Peyer's patch (tissue), 4 donors: ENCODE measurements at regions not wholly inside any gene's neighbourhood (a gene's known extent, or its start where the extent isn't known, plus 50 kb on each side); places are given as distances from the start of the nearest gene placed in this dataset.
"Not testable (repeated sequence)": the region's sequence is repeated elsewhere in the genome, so short reads cannot be mapped to it uniquely, and the experiment has no call there.

Experiments
- DNase-seq, 3 donors: peaks; one replicate each; pipeline ENCODE4 v3.0.0-alpha.2; 2017 to 2019
- H3K27ac ChIP-seq, 4 donors: fragments of 200-600 bp; sonication (generic); one replicate each; pipeline ENCODE4 v1.5.1; 2016 to 2019
- H3K27me3 ChIP-seq, 2 donors: fragments of 200-600 bp; sonication (generic); one replicate each; pipeline ENCODE4 v1.5.1; 2019
- H3K36me3 ChIP-seq, 3 donors: fragments of 200-600 bp; sonication (generic); one replicate each; pipeline ENCODE4 v1.5.1; 2016 to 2019
- H3K4me1 ChIP-seq, 4 donors: fragments of 200-600 bp; sonication (generic); one replicate each; pipeline ENCODE4 v1.5.1; 2016 to 2019
- H3K4me3 ChIP-seq, 4 donors: fragments of 200-600 bp; sonication (generic); 1 replicate in 3 of 4; 2 replicates in 1 of 4; pipeline ENCODE4 v1.5.1; 2016 to 2019; ENCODE audit warnings: mild to moderate bottlenecking in 1 of 4
- H3K9me3 ChIP-seq, 4 donors: fragments of 200-600 bp; sonication (generic); one replicate each; pipeline ENCODE4 v1.5.1; 2016 to 2019; ENCODE audit warnings: mild to moderate bottlenecking in 1 of 4
- CTCF ChIP-seq, 6 experiments: fragments of 450-650 bp in 4 of 6; fragments of 200-600 bp in 2 of 6; sonication (generic) in 1 of 6; IDR thresholded peaks; one replicate each; pipeline ENCODE4 v1.5.1; 2017 to 2019; ENCODE audit warnings: antibody characterized with exemption in 6 of 6, mild to moderate bottlenecking in 3 of 6, moderate library complexity in 1 of 6
- POLR2A ChIP-seq, 2 donors: fragments of 450-650 bp; IDR thresholded peaks; one replicate each; pipeline ENCODE4 v1.5.1; 2017; ENCODE audit warnings: antibody characterized with exemption in 2 of 2, mild to moderate bottlenecking in 2 of 2, moderate library complexity in 2 of 2

GRCh38 chr12:92394895-92395294 is 249.2 kb upstream of the BTG1 start:
- Histone ChIP-seq H3K9me3 (peaks cover 0 to 11% (median 5%) of the 10 kb centered on the region in 4 donors), H3K4me3 (no peak overlapping the region), H3K4me1 (peaks cover 0 to 4% (median 2%) of the 10 kb centered on the region in 4 donors), H3K27ac (peak overlapping the region in 1 of 4 donors; percentile 19), H3K27me3 (no peaks in the 10 kb centered on the region), H3K36me3 (no peaks in the 10 kb centered on the region)
- DNase-seq: no peak
- no peak for TF ChIP-seq POLR2A (IDR thresholded peaks at IDR 0.05)
- no peak for TF ChIP-seq CTCF (IDR thresholded peaks at IDR 0.05)

- DNase-seq: no peak
- H3K27me3 ChIP-seq: no peaks in the 10 kb centered on the region
- peaks cover 0 to 11% (median 5%) of the 10 kb centered on the region in 4 donors for H3K9me3 ChIP-seq
- H3K4me1 ChIP-seq: peaks cover 0 to 4% (median 0%) of the 10 kb centered on the region in 4 donors
- H3K27ac ChIP-seq: no peak overlapping the region
- H3K36me3 ChIP-seq: no peaks in the 10 kb centered on the region
- TF ChIP-seq CTCF (IDR thresholded peaks at IDR 0.05) (no peak), POLR2A (IDR thresholded peaks at IDR 0.05) (no peak)
- no peak overlapping the region for H3K4me3 ChIP-seq
Observed at GRCh38 chr12:92393504-92393903, 247.9 kb upstream of the BTG1 start.

GRCh38 chr12:92391726-92392125 is 246.1 kb upstream of the BTG1 start:
- DNase-seq: not testable (repeated sequence)

GRCh38 chr12:92389466-92389865 is 243.8 kb upstream of the BTG1 start:
- no peak for TF ChIP-seq POLR2A (IDR thresholded peaks at IDR 0.05)

More at GRCh38 chr12:92391726-92392125, 246.1 kb upstream of the BTG1 start:
- not testable (repeated sequence) for H3K27me3 ChIP-seq, H3K4me1 ChIP-seq, H3K4me3 ChIP-seq, H3K27ac ChIP-seq, H3K36me3 ChIP-seq
- H3K9me3 ChIP-seq: peaks cover 0 to 11% (median 5%) of the 10 kb centered on the region in 4 donors

GRCh38 chr12:92385296-92385695 is 239.7 kb upstream of the BTG1 start:
- Histone ChIP-seq H3K27me3 (no peaks in the 10 kb centered on the region), H3K4me1 (no peaks in the 10 kb centered on the region), H3K4me3 (no peak overlapping the region), H3K9me3 (no peaks in the 10 kb centered on the region), H3K27ac (no peak overlapping the region), H3K36me3 (no peaks in the 10 kb centered on the region)
- DNase-seq: no peak
- TF ChIP-seq POLR2A (IDR thresholded peaks at IDR 0.05) (no peak), CTCF (IDR thresholded peaks at IDR 0.05) (no peak)

More at GRCh38 chr12:92389466-92389865, 243.8 kb upstream of the BTG1 start:
- no peaks in the 10 kb centered on the region for H3K36me3 ChIP-seq
- no peak for DNase-seq
- H3K4me3 ChIP-seq: no peak overlapping the region
- H3K27ac ChIP-seq: no peak overlapping the region
- no peaks in the 10 kb centered on the region for H3K4me1 ChIP-seq
- H3K27me3 ChIP-seq: no peaks in the 10 kb centered on the region
- peaks cover 0 to 11% (median 5%) of the 10 kb centered on the region in 4 donors for H3K9me3 ChIP-seq

- Histone ChIP-seq H3K36me3 (no peaks in the 10 kb centered on the region), H3K4me3 (no peak overlapping the region), H3K9me3 (no peaks in the 10 kb centered on the region), H3K4me1 (no peaks in the 10 kb centered on the region), H3K27ac (no peak overlapping the region), H3K27me3 (no peaks in the 10 kb centered on the region)
- no peak for DNase-seq
- TF ChIP-seq POLR2A (IDR thresholded peaks at IDR 0.05): no peak
- no peak for TF ChIP-seq CTCF (IDR thresholded peaks at IDR 0.05)
Observed at GRCh38 chr12:92384571-92384970, 238.9 kb upstream of the BTG1 start.

GRCh38 chr12:92382383-92382878 is 236.8 kb upstream of the BTG1 start:
- no peaks in the 10 kb centered on the region for H3K27me3 ChIP-seq
- no peak overlapping the region for H3K4me3 ChIP-seq
- no peak for TF ChIP-seq POLR2A (IDR thresholded peaks at IDR 0.05)
- no peak for TF ChIP-seq CTCF (IDR thresholded peaks at IDR 0.05)
- DNase-seq: no peak
- H3K36me3 ChIP-seq: no peaks in the 10 kb centered on the region
- no peak overlapping the region for H3K27ac ChIP-seq
- no peaks in the 10 kb centered on the region for H3K4me1 ChIP-seq
- no peaks in the 10 kb centered on the region for H3K9me3 ChIP-seq
